Natural killer cell (primary cell): ENCODE measurements at regions not wholly inside any gene's neighbourhood (a gene's known extent, or its start where the extent isn't known, plus 50 kb on each side); places are given as distances from the start of the nearest gene placed in this dataset.

Experiments used
- ATAC-seq, 3 donors: fragments of 150-1000 bp in 2 of 3; fragments of 200-7000 bp in 1 of 3; cut with Tn5 transposase; 1 replicate in 1 of 3; 2 replicates in 2 of 3; pipeline ENCODE4 v1.10.0; 2021; ENCODE audit warnings: mild to moderate bottlenecking in 2 of 3, moderate library complexity in 2 of 3
- DNase-seq, 2 donors: peaks; one replicate each; pipeline versions ENCODE4 v3.0.0 to v3.0.0-alpha.2; 2013 to 2021; ENCODE audit warnings: mixed read lengths in 1 of 2
- H3K27ac ChIP-seq: one replicate; pipeline ENCODE4 v1.5.1; 2013; ENCODE audit warnings: mild to moderate bottlenecking, low read length
- H3K27me3 ChIP-seq: one replicate; pipeline ENCODE4 v1.6.1; 2013; ENCODE audit warnings: low read length; ENCODE audit not compliant: control insufficient read depth, insufficient read depth
- H3K36me3 ChIP-seq: one replicate; pipeline ENCODE4 v1.6.1; 2013; ENCODE audit warnings: low read length; ENCODE audit not compliant: control insufficient read depth, insufficient read depth
- H3K4me1 ChIP-seq: one replicate; pipeline ENCODE4 v1.6.1; 2013; ENCODE audit warnings: low read length; ENCODE audit not compliant: control insufficient read depth, insufficient read depth
- H3K4me3 ChIP-seq: one replicate; pipeline ENCODE4 v1.5.1; 2013; ENCODE audit warnings: low read length
- H3K9me3 ChIP-seq: one replicate; pipeline ENCODE4 v1.6.1; 2013; ENCODE audit warnings: low read length; ENCODE audit not compliant: control insufficient read depth, insufficient read depth
- H3K27ac Mint-ChIP-seq, 2 donors: one replicate each; pipeline ENCODE4 v1.8.0; 2022; ENCODE audit warnings: mild to moderate bottlenecking in 2 of 2, mixed read lengths in 2 of 2, moderate library complexity in 1 of 2
- H3K27me3 Mint-ChIP-seq, 2 donors: one replicate each; pipeline ENCODE4 v1.8.0; 2022; ENCODE audit warnings: low read depth in 2 of 2, mixed read lengths in 2 of 2
- H3K36me3 Mint-ChIP-seq: one replicate; pipeline ENCODE4 v1.8.0; 2022; ENCODE audit warnings: mixed read lengths
- H3K4me1 Mint-ChIP-seq, 2 donors: one replicate each; pipeline ENCODE4 v1.8.0; 2022; ENCODE audit warnings: mixed read lengths in 2 of 2
- H3K4me3 Mint-ChIP-seq: one replicate; pipeline ENCODE4 v1.8.0; 2022; ENCODE audit warnings: mild to moderate bottlenecking, moderate library complexity, mixed read lengths
- H3K9me3 Mint-ChIP-seq, 2 donors: one replicate each; pipeline ENCODE4 v1.8.0; 2022; ENCODE audit warnings: mixed read lengths in 2 of 2
- WGBS: methylation state at CpG from one replicate; pipeline ENCODE4 v1.1.7; 2013; ENCODE audit warnings: missing lambda C conversion rate; ENCODE audit not compliant: insufficient coverage; 5-methylcytosine and 5-hydroxymethylcytosine counted together
- intact Hi-C: fragments of 100-400 bp; cut with micrococcal nuclease; formaldehyde crosslinking; loops from one replicate; pipeline ENCODE4 v1.14.2; 2022
- TF ChIP-seq, protein P1 (sequence below): fragments of 200-600 bp; IDR thresholded peaks from one replicate; pipeline ENCODE4 v1.8.0; 2022; ENCODE audit warnings: antibody characterized with exemption

DNA sequence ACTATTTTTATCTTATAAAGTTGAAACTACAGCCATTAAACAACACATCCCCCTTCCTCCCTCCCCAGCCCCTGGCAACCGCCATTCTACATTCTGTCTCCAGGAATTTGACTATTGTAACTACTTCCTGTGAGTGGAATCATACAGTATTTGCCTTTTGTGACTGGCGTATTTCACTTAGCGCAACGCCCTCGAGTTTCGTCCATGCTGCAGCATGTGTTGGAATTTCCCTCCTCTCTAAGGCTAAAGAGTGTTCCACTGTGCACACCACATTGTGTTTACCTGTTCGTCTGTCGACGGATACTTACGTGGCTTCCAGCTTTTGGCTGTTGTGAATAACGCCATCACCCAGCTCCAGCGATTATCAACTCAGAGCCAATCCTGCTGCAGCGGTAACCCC, 52.0 kb upstream of the DLG1 start:
- H3K27me3 Mint-ChIP-seq: peaks cover 0 to 10% of the 10 kb centered on the region in 2 donors
- no peaks in the 10 kb centered on the region for H3K36me3 ChIP-seq
- DNase-seq: no peak
- 93% methylated on average over 11 of the region's 13 CpGs for WGBS
- H3K36me3 Mint-ChIP-seq: no peaks in the 10 kb centered on the region
- H3K4me3 Mint-ChIP-seq: no peak overlapping the region
- H3K9me3 ChIP-seq: no peaks in the 10 kb centered on the region
- H3K27me3 ChIP-seq: no peaks in the 10 kb centered on the region
- no peaks in the 10 kb centered on the region for H3K4me1 ChIP-seq
- no peak overlapping the region for H3K27ac ChIP-seq
- ATAC-seq: no peak
- H3K9me3 Mint-ChIP-seq: no peaks in the 10 kb centered on the region
- H3K4me1 Mint-ChIP-seq: no peaks in the 10 kb centered on the region
- intact Hi-C loops: no loop called here
- no peak overlapping the region for H3K4me3 ChIP-seq
- TF ChIP-seq, protein P1, sequence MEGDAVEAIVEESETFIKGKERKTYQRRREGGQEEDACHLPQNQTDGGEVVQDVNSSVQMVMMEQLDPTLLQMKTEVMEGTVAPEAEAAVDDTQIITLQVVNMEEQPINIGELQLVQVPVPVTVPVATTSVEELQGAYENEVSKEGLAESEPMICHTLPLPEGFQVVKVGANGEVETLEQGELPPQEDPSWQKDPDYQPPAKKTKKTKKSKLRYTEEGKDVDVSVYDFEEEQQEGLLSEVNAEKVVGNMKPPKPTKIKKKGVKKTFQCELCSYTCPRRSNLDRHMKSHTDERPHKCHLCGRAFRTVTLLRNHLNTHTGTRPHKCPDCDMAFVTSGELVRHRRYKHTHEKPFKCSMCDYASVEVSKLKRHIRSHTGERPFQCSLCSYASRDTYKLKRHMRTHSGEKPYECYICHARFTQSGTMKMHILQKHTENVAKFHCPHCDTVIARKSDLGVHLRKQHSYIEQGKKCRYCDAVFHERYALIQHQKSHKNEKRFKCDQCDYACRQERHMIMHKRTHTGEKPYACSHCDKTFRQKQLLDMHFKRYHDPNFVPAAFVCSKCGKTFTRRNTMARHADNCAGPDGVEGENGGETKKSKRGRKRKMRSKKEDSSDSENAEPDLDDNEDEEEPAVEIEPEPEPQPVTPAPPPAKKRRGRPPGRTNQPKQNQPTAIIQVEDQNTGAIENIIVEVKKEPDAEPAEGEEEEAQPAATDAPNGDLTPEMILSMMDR: no peak
- no peak overlapping the region for H3K27ac Mint-ChIP-seq

- TF ChIP-seq, protein P1: no peak
- no peaks in the 10 kb centered on the region for H3K36me3 Mint-ChIP-seq
- H3K4me3 Mint-ChIP-seq: no peak overlapping the region
- ATAC-seq: no peak
- no peaks in the 10 kb centered on the region for H3K36me3 ChIP-seq
- no peak overlapping the region for H3K27ac ChIP-seq
- H3K27me3 Mint-ChIP-seq: peaks cover 0 to 8% of the 10 kb centered on the region in 2 donors
- H3K4me3 ChIP-seq: no peak overlapping the region
- H3K9me3 Mint-ChIP-seq: no peaks in the 10 kb centered on the region
- no peaks in the 10 kb centered on the region for H3K27me3 ChIP-seq
- WGBS: 89% methylated on average over 7 of the region's 8 CpGs
- intact Hi-C loops: no loop called here
- no peaks in the 10 kb centered on the region for H3K9me3 ChIP-seq
- no peak for DNase-seq
- no peaks in the 10 kb centered on the region for H3K4me1 Mint-ChIP-seq
- H3K27ac Mint-ChIP-seq: no peak overlapping the region
- no peaks in the 10 kb centered on the region for H3K4me1 ChIP-seq
Observed at GRCh38 chr3:197349368-197349767, 51.0 kb upstream of the DLG1 start.
